HG03457 (cell line): ENCODE measurements at regions not wholly inside any gene's neighbourhood (a gene's known extent, or its start where the extent isn't known, plus 50 kb on each side); places are given as distances from the start of the nearest gene placed in this dataset.

Experiments
- ATAC-seq: cut with Tn5 transposase; IDR thresholded peaks from one replicate; pipeline ENCODE4 v1.9.1; 2021; ENCODE audit warnings: moderate number of reproducible peaks; ENCODE audit not compliant: unreplicated experiment

GRCh38 chr5:5805916-5806315 is 383.4 kb downstream of the ICE1 start:
- no peak for ATAC-seq

GRCh38 chr5:5804478-5805233 is 382.2 kb downstream of the ICE1 start:
- no peak for ATAC-seq

DNA sequence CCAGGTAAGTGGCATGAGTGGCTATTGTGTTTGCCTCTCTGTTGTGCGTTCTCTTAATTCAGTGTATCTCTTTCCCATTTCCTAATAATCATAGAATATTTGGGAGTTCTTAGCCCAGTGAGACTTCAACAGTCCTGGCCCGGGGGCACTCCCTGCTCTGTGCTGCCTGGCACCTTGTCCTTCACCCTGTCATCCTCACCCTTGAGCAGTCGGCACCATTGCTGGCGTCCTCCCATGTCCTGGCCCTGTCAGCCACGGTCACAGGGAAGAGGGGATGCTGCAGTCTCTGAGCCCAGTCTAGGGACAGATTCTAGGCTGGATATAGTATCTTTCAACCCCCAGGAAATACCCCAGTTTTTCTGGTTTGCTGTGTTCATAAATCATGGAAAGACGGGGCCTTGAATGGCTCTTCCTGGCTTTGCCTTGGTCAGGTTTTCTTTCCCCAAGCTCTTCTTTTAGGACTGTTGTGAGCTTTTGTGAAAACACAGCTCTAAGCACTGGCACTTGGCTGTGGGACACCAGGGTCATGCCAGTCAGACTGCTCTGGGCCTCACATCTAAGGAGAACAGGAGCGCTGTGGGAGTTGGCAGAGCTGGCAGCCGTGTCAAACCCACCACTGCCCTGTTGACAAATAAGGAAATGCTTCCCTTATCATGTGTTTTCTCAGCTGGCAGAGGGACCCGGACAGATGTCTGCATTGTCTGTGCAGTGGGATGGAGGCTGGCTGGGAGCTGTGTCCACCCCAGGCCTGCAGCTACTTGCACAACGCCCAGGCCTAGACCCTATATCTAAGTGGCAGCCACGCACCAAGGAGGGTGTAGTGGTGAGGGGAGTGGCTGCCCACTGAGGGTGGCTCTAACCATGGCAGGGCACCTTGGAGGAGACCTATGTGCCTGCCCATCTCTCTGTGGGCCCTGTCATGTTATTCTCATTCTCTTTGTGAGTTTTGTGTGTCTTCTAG is 378.6 kb downstream of the ICE1 start:
- no peak for ATAC-seq

- ATAC-seq, result no peak
Observed at GRCh38 chr5:5799826-5800225, 377.3 kb downstream of the ICE1 start.

GRCh38 chr5:5799229-5799628 is 376.8 kb downstream of the ICE1 start:
- ATAC-seq, result no peak

GRCh38 chr5:5798462-5798861 is 376.0 kb downstream of the ICE1 start:
- ATAC-seq, result no peak

- ATAC-seq, result no peak
Observed at GRCh38 chr5:5798041-5798440, 375.6 kb downstream of the ICE1 start.

- no peak for ATAC-seq
Observed at GRCh38 chr5:5795074-5795771, 372.7 kb downstream of the ICE1 start.

GRCh38 chr5:5794118-5794560 is 371.7 kb downstream of the ICE1 start:
- no peak for ATAC-seq

- ATAC-seq, result no peak
Observed at GRCh38 chr5:5793242-5794117, 371.0 kb downstream of the ICE1 start.

DNA sequence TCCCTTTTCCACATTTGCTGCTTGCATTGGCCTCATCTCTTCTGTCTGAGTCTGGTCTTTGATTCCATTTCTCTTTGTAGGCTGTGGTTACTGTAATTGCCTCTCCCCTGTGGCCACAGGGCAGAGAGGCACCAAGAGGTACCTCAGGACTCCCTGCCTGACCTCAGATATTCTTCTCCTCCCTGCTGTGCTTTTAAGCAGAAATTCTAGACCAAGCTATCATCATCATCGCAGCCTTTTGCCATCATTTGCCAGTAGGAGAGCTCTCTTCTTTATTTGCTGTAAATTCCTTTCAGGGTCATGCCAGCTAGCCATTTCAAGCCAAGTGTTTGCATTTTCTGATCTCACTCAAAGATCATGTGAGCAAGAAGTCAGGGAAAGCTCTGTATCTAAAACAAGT is 369.6 kb downstream of the ICE1 start:
- ATAC-seq, result no peak

GRCh38 chr5:5788793-5789192 is 366.3 kb downstream of the ICE1 start:
- no peak for ATAC-seq

DNA sequence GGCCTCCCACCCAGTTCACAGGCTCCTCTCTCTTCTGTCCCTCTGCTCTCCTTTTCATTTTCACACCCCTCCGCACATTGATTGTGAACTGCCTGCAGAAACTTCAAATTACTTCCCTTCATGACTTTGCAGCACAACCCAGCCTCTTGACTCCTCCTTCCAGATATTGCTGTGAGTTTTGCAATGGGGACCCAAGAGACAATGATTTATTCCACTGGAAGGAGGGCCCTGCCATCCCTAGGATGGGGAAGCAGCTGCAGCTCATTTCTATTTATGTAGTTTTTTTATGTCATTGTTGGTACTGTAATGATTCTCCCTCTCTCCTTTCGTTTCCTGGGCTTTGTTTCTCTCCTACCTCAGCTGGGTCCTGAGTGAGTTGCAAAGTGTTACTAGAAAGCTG is 364.9 kb downstream of the ICE1 start:
- ATAC-seq, result no peak

DNA sequence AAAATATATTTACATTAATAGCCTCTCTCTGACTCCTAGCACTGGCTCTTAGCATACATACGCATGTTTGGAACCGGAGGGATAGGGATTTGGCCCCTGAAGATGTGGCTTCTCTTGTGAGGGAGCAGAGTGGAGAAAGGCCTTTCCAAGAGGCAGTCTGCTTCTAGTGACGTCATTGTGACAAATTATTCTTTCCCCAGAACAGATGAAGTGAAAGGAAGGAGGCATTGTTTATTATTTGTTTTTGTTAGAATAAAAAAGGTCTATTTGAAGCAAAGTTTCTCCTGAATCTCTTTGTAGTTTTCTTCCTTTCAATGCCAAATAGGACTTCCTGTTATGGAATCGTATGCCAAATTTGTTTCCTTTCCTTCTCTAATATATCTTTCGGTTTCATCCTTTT is 361.6 kb downstream of the ICE1 start:
- ATAC-seq, result no peak

DNA sequence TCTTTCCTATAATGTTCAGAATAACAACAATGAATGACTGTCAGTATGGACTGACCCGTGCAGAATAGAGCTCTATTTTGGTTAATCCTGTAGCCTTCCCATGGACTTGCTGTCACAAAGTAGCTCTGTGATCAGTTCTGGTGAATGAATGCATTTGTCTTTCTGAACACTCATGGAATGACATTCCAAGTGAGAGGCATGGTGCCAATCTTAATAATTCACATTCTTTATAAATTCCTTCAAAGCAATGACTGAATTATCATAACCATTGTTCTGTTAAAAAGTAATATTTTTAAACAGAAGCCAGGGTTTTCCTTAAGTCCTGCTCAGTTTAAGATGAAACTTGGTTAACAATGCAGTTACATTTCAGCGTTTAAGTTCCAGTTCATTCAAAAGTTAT is 360.5 kb downstream of the ICE1 start:
- ATAC-seq, result no peak

DNA sequence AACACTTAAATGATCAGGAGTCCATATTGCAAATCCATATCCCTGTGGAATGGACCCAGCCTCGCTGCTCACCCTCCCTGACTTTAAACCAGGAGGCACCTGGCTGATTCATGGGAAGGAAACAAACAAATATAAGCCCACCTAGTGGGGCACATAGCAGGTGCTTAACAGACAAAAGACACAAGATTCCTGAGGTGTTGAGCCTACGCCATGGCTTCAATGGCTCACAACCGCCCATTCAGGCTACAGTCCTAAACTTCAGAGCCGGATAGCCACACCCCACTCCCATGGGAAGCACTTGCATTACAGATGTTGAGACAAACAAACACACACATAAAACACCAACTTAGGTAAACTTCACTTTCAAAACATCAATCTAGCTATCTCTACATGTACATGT is 359.9 kb downstream of the ICE1 start:
- no peak for ATAC-seq

- no peak for ATAC-seq
Observed at GRCh38 chr5:5781335-5781734, 358.9 kb downstream of the ICE1 start.

- ATAC-seq, result no peak
Observed at GRCh38 chr5:5780253-5780652, 357.8 kb downstream of the ICE1 start.

DNA sequence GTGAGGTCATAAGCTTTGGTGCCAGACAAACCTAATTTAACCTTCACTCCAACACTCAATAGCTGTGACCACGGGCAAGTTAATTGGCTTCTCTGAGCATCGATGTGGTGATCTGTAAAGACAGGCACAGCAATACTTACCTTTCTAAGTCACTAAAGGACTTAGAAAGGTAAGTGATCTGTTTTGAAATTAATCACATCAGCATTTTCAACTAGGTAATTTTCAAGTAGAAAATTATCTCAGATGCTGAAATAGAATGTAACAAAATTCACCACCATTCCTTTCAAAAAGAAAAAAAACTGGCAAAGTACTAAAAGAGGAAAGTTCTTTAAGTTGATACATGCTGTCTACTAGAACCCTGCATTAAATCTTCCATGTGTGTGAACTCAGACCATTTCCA is 354.5 kb downstream of the ICE1 start:
- ATAC-seq, result no peak

DNA sequence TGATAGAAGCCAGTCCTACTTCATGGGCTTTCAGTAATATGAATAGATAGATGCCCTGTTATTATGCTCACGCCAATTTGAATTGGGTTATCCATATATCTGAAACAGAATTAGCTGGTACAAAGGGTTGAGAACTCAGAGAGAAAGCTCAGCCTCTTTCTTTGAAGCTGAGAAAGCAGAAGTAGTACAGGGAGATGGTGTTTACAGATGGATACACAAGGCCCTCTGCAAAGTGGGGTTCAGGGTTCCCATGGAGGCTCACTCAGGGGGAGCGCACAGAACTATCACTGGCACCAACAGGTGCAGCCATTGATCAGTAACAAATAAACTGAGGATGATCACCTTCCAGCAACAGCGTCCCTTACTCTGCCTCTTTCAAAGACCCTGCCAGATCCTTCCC is 349.7 kb downstream of the ICE1 start:
- ATAC-seq, result no peak
